BJ (cell line): ENCODE measurements at regions not wholly inside any gene's neighbourhood (a gene's known extent, or its start where the extent isn't known, plus 50 kb on each side); places are given as distances from the start of the nearest gene placed in this dataset.

Source experiments
- CTCF ChIA-PET: fragments of 350-600 bp; formaldehyde crosslinking; extraction: SDS; loops from one replicate; lab custom pipeline; 2021; ENCODE audit warnings: antibody characterized with exemption, inconsistent platforms; lab: Yijun Ruan, JAX
- POLR2A ChIA-PET: fragments of 300-600 bp; sonication (Branson Sonifier 250); formaldehyde crosslinking; extraction: SDS; loops from one replicate; lab custom pipeline; 2021; ENCODE audit warnings: antibody characterized with exemption; lab: Charles Lee
- DNase-seq: peaks from one replicate; pipeline ENCODE4 v3.0.0-alpha.2; 2011; ENCODE audit warnings: low read depth
- H3K27me3 ChIP-seq: 2 replicates; pipeline ENCODE4 v1.6.0; 2011; ENCODE audit warnings: low read length; ENCODE audit not compliant: control insufficient read depth, insufficient read depth
- H3K36me3 ChIP-seq: 2 replicates; pipeline ENCODE4 v1.5.1; 2011; ENCODE audit warnings: low read length; ENCODE audit not compliant: control insufficient read depth, insufficient read depth
- H3K4me3 ChIP-seq: 2 replicates; pipeline ENCODE4 v1.5.1; 2011; ENCODE audit warnings: low read depth, mild to moderate bottlenecking, control low read depth, low read length
- TF ChIP-seq, protein P1 (sequence below): IDR thresholded peaks from 2 replicates; pipeline ENCODE4 v1.5.1; 2011; ENCODE audit warnings: low read depth, mild to moderate bottlenecking, control low read depth, inconsistent platforms, low read length, moderate library complexity; ENCODE audit not compliant: insufficient read depth

GRCh38 chr6:137545073-137545472 is 50.9 kb upstream of the OLIG3 start:
- ChIA-PET CTCF (no interaction called here), POLR2A (no interaction called here)
- Histone ChIP-seq H3K36me3 (no peaks in the 10 kb centered on the region), H3K27me3 (no peaks in the 10 kb centered on the region), H3K4me3 (no peak overlapping the region)
- DNase-seq: no peak
- TF ChIP-seq, protein P1, sequence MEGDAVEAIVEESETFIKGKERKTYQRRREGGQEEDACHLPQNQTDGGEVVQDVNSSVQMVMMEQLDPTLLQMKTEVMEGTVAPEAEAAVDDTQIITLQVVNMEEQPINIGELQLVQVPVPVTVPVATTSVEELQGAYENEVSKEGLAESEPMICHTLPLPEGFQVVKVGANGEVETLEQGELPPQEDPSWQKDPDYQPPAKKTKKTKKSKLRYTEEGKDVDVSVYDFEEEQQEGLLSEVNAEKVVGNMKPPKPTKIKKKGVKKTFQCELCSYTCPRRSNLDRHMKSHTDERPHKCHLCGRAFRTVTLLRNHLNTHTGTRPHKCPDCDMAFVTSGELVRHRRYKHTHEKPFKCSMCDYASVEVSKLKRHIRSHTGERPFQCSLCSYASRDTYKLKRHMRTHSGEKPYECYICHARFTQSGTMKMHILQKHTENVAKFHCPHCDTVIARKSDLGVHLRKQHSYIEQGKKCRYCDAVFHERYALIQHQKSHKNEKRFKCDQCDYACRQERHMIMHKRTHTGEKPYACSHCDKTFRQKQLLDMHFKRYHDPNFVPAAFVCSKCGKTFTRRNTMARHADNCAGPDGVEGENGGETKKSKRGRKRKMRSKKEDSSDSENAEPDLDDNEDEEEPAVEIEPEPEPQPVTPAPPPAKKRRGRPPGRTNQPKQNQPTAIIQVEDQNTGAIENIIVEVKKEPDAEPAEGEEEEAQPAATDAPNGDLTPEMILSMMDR: no peak

DNA sequence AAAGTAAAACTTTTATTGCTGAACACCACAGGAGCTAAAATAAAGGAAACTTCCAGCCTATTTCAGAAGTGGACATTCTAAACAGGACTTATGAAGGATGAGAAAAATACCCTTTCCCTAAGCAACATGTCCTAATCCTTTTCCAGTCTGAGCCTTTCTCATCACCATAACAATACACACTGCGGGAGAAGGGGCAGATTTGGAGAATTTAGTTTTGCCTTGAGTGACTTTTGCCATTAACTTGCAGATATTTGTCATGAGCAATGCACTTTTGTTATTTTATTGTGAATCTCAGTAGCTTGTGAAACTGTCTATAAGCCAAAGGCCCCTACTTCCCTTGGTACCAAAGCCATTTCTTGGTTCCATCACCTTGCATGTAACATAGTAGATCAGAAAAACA is 53.0 kb upstream of the OLIG3 start:
- Histone ChIP-seq H3K27me3 (no peaks in the 10 kb centered on the region), H3K4me3 (no peak overlapping the region), H3K36me3 (no peaks in the 10 kb centered on the region)
- TF ChIP-seq, protein P1: no peak
- DNase-seq: no peak
- ChIA-PET CTCF (interaction anchor here (0.7 to 1.4 kb wide), 2 partner anchors 9 to 26 kb away, joined by 3 read pairs; no protein-coding TSS in a partner anchor), POLR2A (no interaction called here)

DNA sequence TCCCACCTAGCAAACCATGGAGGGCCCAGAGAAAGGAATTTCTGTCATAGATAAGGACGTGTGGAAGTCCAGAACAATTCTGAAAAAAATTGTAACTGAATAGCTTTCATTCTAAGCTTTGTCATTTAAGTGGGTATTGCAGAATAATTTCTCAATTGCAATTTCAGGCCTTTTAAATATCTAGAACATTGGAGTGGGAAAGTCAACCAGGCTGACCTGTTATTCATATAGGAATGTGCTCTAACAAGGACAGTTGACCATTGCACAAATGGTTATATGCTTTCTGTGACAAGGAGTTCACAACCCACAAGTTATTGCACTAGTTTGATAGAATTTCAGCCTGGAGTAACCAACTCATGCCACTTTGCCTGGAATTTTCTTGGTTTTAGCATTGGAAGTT is 53.4 kb upstream of the OLIG3 start:
- ChIA-PET CTCF (interaction anchor here (0.7 to 1.4 kb wide), 2 partner anchors 9 to 25 kb away, joined by 3 read pairs; no protein-coding TSS in a partner anchor), POLR2A (no interaction called here)
- no peak for DNase-seq
- no peaks in the 10 kb centered on the region for H3K36me3 ChIP-seq
- TF ChIP-seq, protein P1: no peak
- H3K27me3 ChIP-seq: no peaks in the 10 kb centered on the region
- H3K4me3 ChIP-seq: no peak overlapping the region

DNA sequence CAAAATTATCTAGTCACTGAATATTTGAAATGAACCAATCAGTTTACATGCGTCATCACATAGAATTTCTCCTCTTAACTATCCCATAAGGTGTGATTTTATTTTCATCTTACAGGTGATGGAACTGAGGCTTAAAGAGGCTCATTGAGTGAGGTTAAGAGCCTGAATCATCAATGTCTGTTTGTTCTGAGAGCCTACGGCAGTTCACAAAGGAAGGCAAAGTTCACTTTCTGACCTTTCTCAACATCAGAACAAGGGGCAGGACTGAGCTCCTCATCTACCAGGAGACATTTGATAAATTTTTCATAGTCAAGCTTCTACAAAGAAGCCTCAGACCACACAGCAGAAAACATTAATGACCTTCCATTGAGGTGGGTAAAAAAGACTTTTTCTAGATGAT is 54.9 kb upstream of the OLIG3 start:
- TF ChIP-seq, protein P1: no peak
- H3K4me3 ChIP-seq: no peak overlapping the region
- ChIA-PET CTCF (no interaction called here), POLR2A (no interaction called here)
- no peaks in the 10 kb centered on the region for H3K36me3 ChIP-seq
- DNase-seq: no peak
- H3K27me3 ChIP-seq: no peaks in the 10 kb centered on the region

GRCh38 chr6:137550535-137550934 is 56.3 kb upstream of the OLIG3 start:
- TF ChIP-seq, protein P1: no peak

More at GRCh38 chr6:137550535-137550934, 56.3 kb upstream of the OLIG3 start:
- H3K27me3 ChIP-seq: no peaks in the 10 kb centered on the region
- ChIA-PET POLR2A (no interaction called here), CTCF (no interaction called here)
- H3K36me3 ChIP-seq: no peaks in the 10 kb centered on the region
- H3K4me3 ChIP-seq: no peak overlapping the region
- DNase-seq: no peak
